IMR-90 (cell line): ENCODE measurements at regions not wholly inside any gene's neighbourhood (a gene's known extent, or its start where the extent isn't known, plus 50 kb on each side); places are given as distances from the start of the nearest gene placed in this dataset.

Source experiments
- ATAC-seq: fragments of 200-7000 bp; cut with Tn5 transposase; 2 replicates; pipeline ENCODE4 v1.9.1; 2020; ENCODE audit warnings: low read depth, mild to moderate bottlenecking, moderate library complexity
- BruUV-seq: library from RNA; stranded (reverse); fragments of 400-500 nt; replicated peaks from 2 replicates; lab custom pipeline; 2021; lab: Mats Ljungman, UMichigan
- CTCF ChIA-PET: fragments of 300-600 bp; formaldehyde crosslinking; extraction: SDS; loops from one replicate; lab custom pipeline; 2021; ENCODE audit warnings: antibody characterized with exemption; lab: Yijun Ruan, JAX
- POLR2A ChIA-PET: fragments of 300-600 bp; sonication (Branson Sonifier 250); formaldehyde crosslinking; loops from one replicate; lab custom pipeline; 2022; ENCODE audit warnings: antibody characterized with exemption; ENCODE audit not compliant: unreplicated experiment; lab: Charles Lee
- DNase-seq: peaks from one replicate; pipeline ENCODE4 v3.0.0; 2013
- H2AFZ ChIP-seq: replicated peaks from 2 replicates; pipeline ENCODE3; 2013; ENCODE audit warnings: low read length, mild to moderate bottlenecking; ENCODE audit not compliant: poor library complexity
- H2AK5ac ChIP-seq: 2 replicates; pipeline ENCODE4 v1.6.1; 2013; ENCODE audit warnings: low read depth, low read length, inconsistent platforms
- H2AK9ac ChIP-seq: replicated peaks from 2 replicates; pipeline ENCODE3; 2013; ENCODE audit warnings: mild to moderate bottlenecking, low read depth, low read length, moderate library complexity; ENCODE audit not compliant: poor library complexity
- H2BK120ac ChIP-seq: 2 replicates; pipeline ENCODE4 v1.6.1; 2013; ENCODE audit warnings: low read depth, low read length, inconsistent platforms
- H2BK15ac ChIP-seq: 3 replicates; pipeline ENCODE4 v1.6.1; 2013; ENCODE audit warnings: low read depth, low read length, inconsistent platforms
- H2BK20ac ChIP-seq: 2 replicates; pipeline ENCODE4 v1.6.1; 2013; ENCODE audit warnings: low read depth, mild to moderate bottlenecking, inconsistent platforms, low read length, moderate library complexity
- H2BK5ac ChIP-seq: 2 replicates; pipeline ENCODE4 v1.6.1; 2013; ENCODE audit warnings: mild to moderate bottlenecking, low read depth, low read length, inconsistent platforms; ENCODE audit not compliant: poor library complexity, severe bottlenecking
- H3K14ac ChIP-seq: replicated peaks from 2 replicates; pipeline ENCODE4 v1.6.1; 2013; ENCODE audit warnings: low read depth, low read length, inconsistent platforms
- H3K18ac ChIP-seq: 2 replicates; pipeline ENCODE4 v1.6.1; 2013; ENCODE audit warnings: low read depth, low read length, control low read depth
- H3K23ac ChIP-seq: 2 replicates; pipeline ENCODE4 v1.6.1; 2013; ENCODE audit warnings: low read depth, low read length, inconsistent platforms
- H3K27ac ChIP-seq: 2 replicates; pipeline ENCODE4 v1.5.1; 2013; ENCODE audit warnings: mild to moderate bottlenecking, control low read depth, low read length; ENCODE audit not compliant: insufficient read depth
- H3K27me3 ChIP-seq: 2 replicates; pipeline ENCODE4 v1.6.1; 2013; ENCODE audit warnings: low read length; ENCODE audit not compliant: control insufficient read depth, insufficient read depth
- H3K36me3 ChIP-seq: 2 replicates; pipeline ENCODE4 v1.6.1; 2013; ENCODE audit warnings: low read length, mixed read lengths; ENCODE audit not compliant: control insufficient read depth, insufficient read depth
- H3K4ac ChIP-seq: 2 replicates; pipeline ENCODE4 v1.6.1; 2013; ENCODE audit warnings: low read depth, low read length, inconsistent platforms
- H3K4me1 ChIP-seq: 2 replicates; pipeline ENCODE4 v1.6.1; 2013; ENCODE audit warnings: low read length, mixed read lengths; ENCODE audit not compliant: control insufficient read depth, insufficient read depth
- H3K4me2 ChIP-seq: 2 replicates; pipeline ENCODE4 v1.6.1; 2013; ENCODE audit warnings: low read depth, mild to moderate bottlenecking, control low read depth, low read length, moderate library complexity
- H3K4me3 ChIP-seq: 2 replicates; pipeline ENCODE4 v1.5.1; 2013; ENCODE audit warnings: low read depth, mild to moderate bottlenecking, control low read depth, low read length, moderate library complexity; ENCODE audit not compliant: insufficient read depth
- H3K56ac ChIP-seq: 2 replicates; pipeline ENCODE4 v1.6.1; 2013; ENCODE audit warnings: low read length, inconsistent platforms; ENCODE audit not compliant: insufficient read depth; ENCODE audit errors: extremely low read depth
- H3K79me1 ChIP-seq, 2 experiments: 2 replicates each; pipeline ENCODE4 v1.6.1; 2013; ENCODE audit warnings: low read length in 2 of 2, inconsistent platforms in 1 of 2, low read depth in 1 of 2
- H3K9ac ChIP-seq: 2 replicates; pipeline ENCODE4 v1.6.1; 2013; ENCODE audit warnings: low read depth, low read length, control low read depth
- H3K9me1 ChIP-seq: 2 replicates; pipeline ENCODE4 v1.6.1; 2013; ENCODE audit warnings: low read length, inconsistent platforms; ENCODE audit not compliant: insufficient read depth
- H3K9me3 ChIP-seq: 2 replicates; pipeline ENCODE4 v1.6.1; 2013; ENCODE audit warnings: low read length; ENCODE audit not compliant: control insufficient read depth, insufficient read depth
- H4K20me1 ChIP-seq: 2 replicates; pipeline ENCODE4 v1.6.1; 2013; ENCODE audit warnings: low read length, inconsistent platforms; ENCODE audit not compliant: insufficient read depth
- H4K5ac ChIP-seq: 2 replicates; pipeline ENCODE4 v1.6.1; 2013; ENCODE audit warnings: mild to moderate bottlenecking, low read depth, low read length, control low read depth
- H4K8ac ChIP-seq, 2 experiments: 2 replicates each; pipeline ENCODE4 v1.6.1; 2013; ENCODE audit warnings: low read depth in 2 of 2, low read length in 2 of 2, control low read depth in 1 of 2, inconsistent platforms in 1 of 2
- H4K91ac ChIP-seq: 2 replicates; pipeline ENCODE4 v1.6.1; 2013; ENCODE audit warnings: low read depth, low read length, inconsistent platforms; ENCODE audit not compliant: insufficient read depth
- BHLHE40 ChIP-seq: fragments of 150-350 bp; IDR thresholded peaks from 2 replicates; pipeline ENCODE4 v1.6.1; 2016; ENCODE audit warnings: mild to moderate bottlenecking, low read depth, low read length
- CEBPB ChIP-seq: IDR thresholded peaks from 2 replicates; pipeline ENCODE4 v1.6.1; 2012; ENCODE audit warnings: low read depth, low read length, improper control_type of control experiment
- CHD1 ChIP-seq: IDR thresholded peaks from 2 replicates; pipeline ENCODE4 v1.6.1; 2012; ENCODE audit warnings: low read depth, low read length, improper control_type of control experiment
- FOS ChIP-seq: fragments of 150-350 bp; IDR thresholded peaks from 2 replicates; pipeline ENCODE4 v1.6.1; 2016; ENCODE audit warnings: low read depth, low read length
- MAFK ChIP-seq: IDR thresholded peaks from 2 replicates; pipeline ENCODE4 v1.6.1; 2012; ENCODE audit warnings: low read depth, low read length, improper control_type of control experiment
- MAZ ChIP-seq: IDR thresholded peaks from 2 replicates; pipeline ENCODE4 v1.6.1; 2012; ENCODE audit warnings: low read depth, mild to moderate bottlenecking, low read length, improper control_type of control experiment, moderate library complexity, borderline replicate concordance
- MXI1 ChIP-seq: IDR thresholded peaks from 2 replicates; pipeline ENCODE4 v1.6.1; 2012; ENCODE audit warnings: low read depth, mild to moderate bottlenecking, low read length, moderate library complexity, borderline replicate concordance
- NFE2L2 ChIP-seq: fragments of 150-350 bp; IDR thresholded peaks from 2 replicates; pipeline ENCODE4 v1.6.1; 2016; ENCODE audit warnings: low read depth, mild to moderate bottlenecking, low read length
- POLR2A ChIP-seq: IDR thresholded peaks from 2 replicates; pipeline ENCODE4 v1.6.1; 2012; ENCODE audit warnings: mild to moderate bottlenecking, low read depth, low read length
- RAD21 ChIP-seq: IDR thresholded peaks from 2 replicates; pipeline ENCODE4 v1.6.1; 2012; ENCODE audit warnings: low read length, improper control_type of control experiment
- RCOR1 ChIP-seq: IDR thresholded peaks from 2 replicates; pipeline ENCODE4 v1.6.1; 2012; ENCODE audit warnings: mild to moderate bottlenecking, low read length, improper control_type of control experiment; ENCODE audit not compliant: insufficient replicate concordance
- RFX5 ChIP-seq: IDR thresholded peaks from 2 replicates; pipeline ENCODE4 v1.8.0; 2012; ENCODE audit warnings: low read depth, mild to moderate bottlenecking, low read length, moderate library complexity
- SMC3 ChIP-seq: fragments of 150-350 bp; IDR thresholded peaks from 2 replicates; pipeline ENCODE4 v1.6.1; 2016; ENCODE audit warnings: low read depth, mild to moderate bottlenecking, antibody characterized with exemption, low read length, moderate library complexity
- WGBS, 2 experiments: methylation state at CpG; one replicate each; pipeline versions ENCODE4 v1.1.5 to v1.1.7; 2013; ENCODE audit warnings: missing lambda C conversion rate in 2 of 2; ENCODE audit not compliant: insufficient read length in 1 of 2; ENCODE audit errors: extremely low coverage in 2 of 2; 5-methylcytosine and 5-hydroxymethylcytosine counted together
- dilution Hi-C: fragments of 300-500 bp; cut with HindIII; formaldehyde crosslinking; loops from one replicate; pipeline ENCODE4 v1.14.3; 2018; ENCODE audit warnings: low sequenced_read_pairs; ENCODE audit not compliant: unreplicated experiment
- in situ Hi-C: fragments of 300-500 bp; cut with MboI; formaldehyde crosslinking; loops from 3 replicates; pipeline ENCODE4 v1.14.3; 2019; ENCODE audit warnings: low sequenced_read_pairs, inconsistent platforms, mixed read lengths
- intact Hi-C: fragments of 100-400 bp; cut with micrococcal nuclease; formaldehyde crosslinking; loops from 2 replicates; pipeline ENCODE4 v1.10.0; 2022
- TF ChIP-seq, protein P1 (sequence below): fragments of 150-350 bp; IDR thresholded peaks from 2 replicates; pipeline ENCODE4 v1.6.1; 2017; ENCODE audit warnings: mild to moderate bottlenecking, antibody characterized with exemption, low read length, low read depth
- TF ChIP-seq, protein P2 (sequence below): fragments of 150-350 bp; IDR thresholded peaks from 2 replicates; pipeline ENCODE4 v1.6.1; 2016; ENCODE audit warnings: low read depth, mild to moderate bottlenecking, low read length, moderate library complexity, borderline replicate concordance

DNA sequence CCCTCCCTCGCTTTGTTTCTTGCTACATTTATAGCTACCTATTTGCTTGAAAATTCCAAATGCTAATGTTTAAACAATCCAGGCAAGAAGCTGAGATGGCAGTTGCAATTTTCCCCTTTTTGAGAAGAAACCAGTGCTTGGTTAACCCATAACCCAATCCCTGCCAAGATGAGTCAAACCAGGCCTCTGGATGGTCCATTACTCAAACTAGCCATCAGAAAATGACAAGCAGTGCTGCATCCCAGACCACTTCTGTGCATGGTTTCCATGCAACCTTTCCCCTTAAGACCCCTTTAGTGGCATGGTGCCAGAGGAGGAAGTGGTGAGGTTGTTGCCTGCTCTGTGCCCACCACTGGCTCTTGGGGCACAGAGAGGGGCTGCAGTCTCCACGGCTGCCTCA is 131.2 kb upstream of the RMP24 start:
- Histone ChIP-seq H3K14ac (no peak overlapping the region), H4K20me1 (no peaks in the 10 kb centered on the region), H2BK5ac (no peak overlapping the region), H3K18ac (no peak overlapping the region), H3K4me1 (no peaks in the 10 kb centered on the region), H3K4ac (no peak overlapping the region), H4K91ac (no peak overlapping the region), H3K27ac (no peak overlapping the region), H3K27me3 (no peaks in the 10 kb centered on the region), H4K8ac (no peak overlapping the region), H3K36me3 (no peaks in the 10 kb centered on the region), H3K9me1 (no peaks in the 10 kb centered on the region), H3K23ac (no peak overlapping the region), H3K56ac (no peak overlapping the region), H3K9me3 (no peaks in the 10 kb centered on the region), H3K9ac (no peak overlapping the region), H3K79me1 (no peaks in the 10 kb centered on the region), H2BK15ac (no peak overlapping the region), H2AK9ac (no peak overlapping the region), H4K5ac (no peak overlapping the region), H2AK5ac (no peak overlapping the region), H3K4me3 (no peak overlapping the region), H2BK20ac (no peak overlapping the region), H2AFZ (no peak overlapping the region), H3K4me2 (no peak overlapping the region), H2BK120ac (no peak overlapping the region)
- dilution Hi-C loops = no loop called here
- DNase-seq (no peak), ATAC-seq (no peak)
- TF ChIP-seq CEBPB = no peak
- no peak for TF ChIP-seq MXI1
- TF ChIP-seq MAFK = no peak
- no peak for TF ChIP-seq RAD21
- TF ChIP-seq POLR2A = no peak
- no peak for TF ChIP-seq BHLHE40
- TF ChIP-seq NFE2L2 = no peak
- TF ChIP-seq FOS = no peak
- TF ChIP-seq MAZ = no peak
- no peak for TF ChIP-seq SMC3
- TF ChIP-seq CHD1 = no peak
- TF ChIP-seq, protein P1, sequence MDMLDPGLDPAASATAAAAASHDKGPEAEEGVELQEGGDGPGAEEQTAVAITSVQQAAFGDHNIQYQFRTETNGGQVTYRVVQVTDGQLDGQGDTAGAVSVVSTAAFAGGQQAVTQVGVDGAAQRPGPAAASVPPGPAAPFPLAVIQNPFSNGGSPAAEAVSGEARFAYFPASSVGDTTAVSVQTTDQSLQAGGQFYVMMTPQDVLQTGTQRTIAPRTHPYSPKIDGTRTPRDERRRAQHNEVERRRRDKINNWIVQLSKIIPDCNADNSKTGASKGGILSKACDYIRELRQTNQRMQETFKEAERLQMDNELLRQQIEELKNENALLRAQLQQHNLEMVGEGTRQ = no peak
- no peak for TF ChIP-seq RFX5
- TF ChIP-seq, protein P2, sequence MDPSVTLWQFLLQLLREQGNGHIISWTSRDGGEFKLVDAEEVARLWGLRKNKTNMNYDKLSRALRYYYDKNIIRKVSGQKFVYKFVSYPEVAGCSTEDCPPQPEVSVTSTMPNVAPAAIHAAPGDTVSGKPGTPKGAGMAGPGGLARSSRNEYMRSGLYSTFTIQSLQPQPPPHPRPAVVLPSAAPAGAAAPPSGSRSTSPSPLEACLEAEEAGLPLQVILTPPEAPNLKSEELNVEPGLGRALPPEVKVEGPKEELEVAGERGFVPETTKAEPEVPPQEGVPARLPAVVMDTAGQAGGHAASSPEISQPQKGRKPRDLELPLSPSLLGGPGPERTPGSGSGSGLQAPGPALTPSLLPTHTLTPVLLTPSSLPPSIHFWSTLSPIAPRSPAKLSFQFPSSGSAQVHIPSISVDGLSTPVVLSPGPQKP = no peak
- no peak for TF ChIP-seq RCOR1
- intact Hi-C loops = no loop called here
- POLR2A ChIA-PET = no interaction called here
- CTCF ChIA-PET = no interaction called here
- BruUV-seq = no TSS peak
- 80% methylated on average over 1 of the region's 2 CpGs; no CpG with 5 or more reads in 1 of the 2 experiments for WGBS, 2 experiments
- in situ Hi-C loops = no loop called here
